DND-41 (cell line): ENCODE measurements at regions not wholly inside any gene's neighbourhood (a gene's known extent, or its start where the extent isn't known, plus 50 kb on each side); places are given as distances from the start of the nearest gene placed in this dataset.

Experiments
- CTCF ChIP-seq: IDR thresholded peaks from 2 replicates; pipeline ENCODE4 v1.5.1; 2012; ENCODE audit warnings: borderline replicate concordance, low read length, moderate library complexity, mild to moderate bottlenecking; ENCODE audit not compliant: poor library complexity, severe bottlenecking; ENCODE audit errors: extremely low read depth
- EZH2 ChIP-seq: IDR thresholded peaks from 3 replicates; pipeline ENCODE4 v1.6.1; 2012; ENCODE audit warnings: borderline replicate concordance, low read depth, mild to moderate bottlenecking, moderate library complexity, low read length, inconsistent platforms; ENCODE audit not compliant: severe bottlenecking

- TF ChIP-seq CTCF (no peak), EZH2 (no peak)
Observed at GRCh38 chr1:96361961-96362360, 359.6 kb upstream of the PTBP2 start.
